Neural cell (in vitro differentiated cells): ENCODE measurements at regions not wholly inside any gene's neighbourhood (a gene's known extent, or its start where the extent isn't known, plus 50 kb on each side); places are given as distances from the start of the nearest gene placed in this dataset.

Experiments used
- H2AFZ ChIP-seq: fragments of 200-600, 300-800 bp; sonication (generic), shearing (Covaris generic); 2 replicates; pipeline ENCODE4 v1.6.0; 2014; ENCODE audit warnings: low read depth, mild to moderate bottlenecking, antibody characterized with exemption, low read length, moderate library complexity
- H3F3A ChIP-seq: fragments of 200-600 bp; shearing (Covaris generic); 2 replicates; pipeline ENCODE4 v1.6.1; 2016; ENCODE audit warnings: mild to moderate bottlenecking, moderate library complexity, mixed read lengths, antibody characterized with exemption, low read length; ENCODE audit not compliant: insufficient read depth, poor library complexity, severe bottlenecking
- H3K27ac ChIP-seq: fragments of 200-600, 300-800 bp; sonication (generic), shearing (Covaris generic); 2 replicates; pipeline ENCODE4 v1.5.1; 2014; ENCODE audit warnings: mild to moderate bottlenecking, low read length, moderate library complexity
- H3K27me3 ChIP-seq: fragments of 300-800, 200-600 bp; sonication (generic), shearing (Covaris generic); 2 replicates; pipeline ENCODE4 v1.6.0; 2014; ENCODE audit warnings: mild to moderate bottlenecking, low read depth, low read length, moderate library complexity; ENCODE audit not compliant: insufficient read depth
- H3K36me3 ChIP-seq: fragments of 300-800, 200-600 bp; sonication (generic), shearing (Covaris generic); 2 replicates; pipeline ENCODE4 v1.5.1; 2014; ENCODE audit warnings: mild to moderate bottlenecking, antibody characterized with exemption, low read length, moderate library complexity; ENCODE audit not compliant: insufficient read depth
- H3K4me2 ChIP-seq: fragments of 300-800, 200-600 bp; sonication (generic), shearing (Covaris generic); 2 replicates; pipeline ENCODE4 v1.6.0; 2014; ENCODE audit warnings: mild to moderate bottlenecking, low read length
- H3K4me3 ChIP-seq: fragments of 300-800, 200-600 bp; sonication (generic), shearing (Covaris generic); 2 replicates; pipeline ENCODE4 v1.5.1; 2014; ENCODE audit warnings: mild to moderate bottlenecking, low read length, moderate library complexity
- H3K79me2 ChIP-seq: fragments of 200-600 bp; shearing (Covaris generic); replicated peaks from 2 replicates; pipeline ENCODE4 v1.6.0; 2014; ENCODE audit warnings: mild to moderate bottlenecking, low read length, moderate library complexity; ENCODE audit not compliant: insufficient read depth
- H3K9ac ChIP-seq: fragments of 300-800, 200-600 bp; sonication (generic), shearing (Covaris generic); 2 replicates; pipeline ENCODE4 v1.6.1; 2016; ENCODE audit warnings: mild to moderate bottlenecking, low read length, mixed read lengths
- H3K9me2 ChIP-seq: fragments of 200-600 bp; shearing (Covaris generic); 2 replicates; pipeline ENCODE4 v1.6.1; 2016; ENCODE audit warnings: mild to moderate bottlenecking, low read length, mixed read lengths; ENCODE audit not compliant: insufficient read depth
- H3K9me3 ChIP-seq: fragments of 200-600, 300-800 bp; sonication (generic), shearing (Covaris generic); 2 replicates; pipeline ENCODE4 v1.6.1; 2016; ENCODE audit warnings: mild to moderate bottlenecking, mixed run types, low read length, moderate library complexity, mixed read lengths
- H4K20me1 ChIP-seq: fragments of 200-600 bp; shearing (Covaris generic); 2 replicates; pipeline ENCODE4 v1.6.1; 2016; ENCODE audit warnings: mild to moderate bottlenecking, mixed run types; ENCODE audit not compliant: insufficient read depth
- CTCF ChIP-seq: fragments of 450-650 bp; IDR thresholded peaks from 2 replicates; pipeline ENCODE4 v1.5.1; 2014; ENCODE audit warnings: antibody characterized with exemption, mild to moderate bottlenecking, moderate library complexity; ENCODE audit not compliant: poor library complexity, severe bottlenecking
- EP300 ChIP-seq: fragments of 450-650 bp; conservative IDR thresholded peaks from 2 replicates; pipeline ENCODE4 v1.6.1; 2014; ENCODE audit warnings: antibody characterized with exemption, mild to moderate bottlenecking, moderate library complexity; ENCODE audit not compliant: poor library complexity, severe bottlenecking
- EZH2 ChIP-seq: fragments of 200-600, 300-800 bp; shearing (Covaris generic), sonication (generic); IDR thresholded peaks from 2 replicates; pipeline ENCODE4 v1.6.1; 2014; ENCODE audit warnings: antibody characterized with exemption, low read length, borderline replicate concordance, mild to moderate bottlenecking; ENCODE audit not compliant: insufficient read depth, poor library complexity, severe bottlenecking
- MXI1 ChIP-seq: fragments of 450-650 bp; conservative IDR thresholded peaks from 2 replicates; pipeline ENCODE4 v1.6.1; 2014; ENCODE audit warnings: antibody characterized with exemption, mild to moderate bottlenecking; ENCODE audit not compliant: poor library complexity, severe bottlenecking
- POLR2AphosphoS5 ChIP-seq: IDR thresholded peaks from 2 replicates; pipeline ENCODE4 v1.6.1; 2012
- RAD21 ChIP-seq: fragments of 450-650 bp; conservative IDR thresholded peaks from 2 replicates; pipeline ENCODE4 v1.6.1; 2014; ENCODE audit warnings: antibody characterized with exemption, mild to moderate bottlenecking, moderate library complexity
- REST ChIP-seq: IDR thresholded peaks from 2 replicates; pipeline ENCODE4 v1.6.1; 2012; ENCODE audit warnings: borderline replicate concordance
- SMC3 ChIP-seq: fragments of 450-650 bp; conservative IDR thresholded peaks from 2 replicates; pipeline ENCODE4 v1.6.1; 2014; ENCODE audit warnings: antibody characterized with exemption, mild to moderate bottlenecking, moderate library complexity; ENCODE audit not compliant: poor library complexity
- TAF1 ChIP-seq: IDR thresholded peaks from 2 replicates; pipeline ENCODE4 v1.6.1; 2012; ENCODE audit warnings: low read depth

GRCh38 chr13:29704648-29705047, 109.2 kb upstream of the SLC7A1 start:
- no peak overlapping the region for H3K4me3 ChIP-seq
- H4K20me1 ChIP-seq = no peaks in the 10 kb centered on the region
- H3K79me2 ChIP-seq = no peaks in the 10 kb centered on the region
- H3K9me3 ChIP-seq = no peaks in the 10 kb centered on the region
- no peak overlapping the region for H3K4me2 ChIP-seq
- H3F3A ChIP-seq = no peaks in the 10 kb centered on the region
- no peaks in the 10 kb centered on the region for H3K9me2 ChIP-seq
- H3K27me3 ChIP-seq = no peaks in the 10 kb centered on the region
- H3K36me3 ChIP-seq = no peaks in the 10 kb centered on the region
- H3K9ac ChIP-seq = no peak overlapping the region
- no peak overlapping the region for H3K27ac ChIP-seq
- H2AFZ ChIP-seq = no peak overlapping the region
- TF ChIP-seq EP300 (no peak), MXI1 (no peak), CTCF (no peak), EZH2 (no peak), POLR2AphosphoS5 (no peak), TAF1 (no peak), REST (no peak), RAD21 (no peak), SMC3 (no peak)

GRCh38 chr13:29703421-29703820, 107.9 kb upstream of the SLC7A1 start:
- Histone ChIP-seq H3K4me3 (no peak overlapping the region), H3F3A (no peaks in the 10 kb centered on the region), H4K20me1 (no peaks in the 10 kb centered on the region), H3K9me3 (no peaks in the 10 kb centered on the region), H3K36me3 (no peaks in the 10 kb centered on the region), H3K9ac (no peak overlapping the region), H3K4me2 (no peak overlapping the region), H3K27me3 (no peaks in the 10 kb centered on the region), H3K79me2 (no peaks in the 10 kb centered on the region), H3K9me2 (no peaks in the 10 kb centered on the region), H2AFZ (no peak overlapping the region), H3K27ac (no peak overlapping the region)
- TF ChIP-seq EZH2 (no peak), RAD21 (no peak), POLR2AphosphoS5 (no peak), TAF1 (no peak), CTCF (no peak), REST (no peak), MXI1 (no peak), SMC3 (no peak), EP300 (no peak)
